A549 (cell line): ENCODE measurements at regions not wholly inside any gene's neighbourhood (a gene's known extent, or its start where the extent isn't known, plus 50 kb on each side); places are given as distances from the start of the nearest gene placed in this dataset.

Experiments
- ATAC-seq, 2 experiments: fragments of 200-7000 bp in 1 of 2; fragments of >200 bp in 1 of 2; cut with Nextera tagmentation in 1 of 2; cut with Tn5 transposase in 1 of 2; 3 replicates each; pipeline versions ENCODE4 v1.8.0 to v1.9.1; 2018 to 2020; ENCODE audit warnings: mild to moderate bottlenecking in 1 of 2, moderate library complexity in 1 of 2
- CTCF ChIA-PET: fragments of 300-600 bp; sonication (Branson Sonifier 250); formaldehyde crosslinking; extraction: SDS; loops from one replicate; lab custom pipeline; 2021; ENCODE audit warnings: antibody characterized with exemption, inconsistent platforms; lab: Yijun Ruan, JAX
- POLR2A ChIA-PET: fragments of 350-600 bp; formaldehyde crosslinking; extraction: SDS; loops from one replicate; lab custom pipeline; 2021; ENCODE audit warnings: antibody characterized with exemption, inconsistent platforms; lab: Yijun Ruan, JAX
- DNase-seq, 2 experiments: peaks; one replicate each; pipeline versions ENCODE4 v3.0.0 to v3.0.0-alpha.2; 2011 to 2016; ENCODE audit warnings: low read depth in 1 of 2, low spot score in 1 of 2
- FAIRE-seq: peaks from 2 replicates; lab custom pipeline; 2011; peaks lifted over from hg19 to GRCh38; lab: Jason Lieb, UNC
- H3K27ac ChIP-seq, 2 experiments: fragments of >200 bp; sonication (Bioruptor Twin); formaldehyde crosslinking; 3 replicates each; pipeline ENCODE4 v1.5.1; 2016 to 2017
- H3K4me1 ChIP-seq: fragments of >200 bp; sonication (Bioruptor Twin); formaldehyde crosslinking; 3 replicates; pipeline ENCODE4 v1.6.1; 2016
- H3K4me2 ChIP-seq: fragments of >200 bp; sonication (Bioruptor Twin); formaldehyde crosslinking; 3 replicates; pipeline ENCODE4 v1.6.1; 2016
- H3K4me3 ChIP-seq: fragments of >200 bp; sonication (Bioruptor Twin); formaldehyde crosslinking; 3 replicates; pipeline ENCODE4 v1.5.1; 2016
- H3K9me3 ChIP-seq: fragments of >200 bp; sonication (Bioruptor Twin); formaldehyde crosslinking; 3 replicates; pipeline ENCODE4 v1.6.1; 2016
- BHLHE40 ChIP-seq: IDR thresholded peaks from 2 replicates; pipeline ENCODE4 v1.6.1; 2012; ENCODE audit warnings: low read depth, low read length, inconsistent platforms
- CBX2 ChIP-seq: fragments of 200-600 bp; sonication (generic); IDR thresholded peaks from 2 replicates; pipeline ENCODE4 v1.6.1; 2016; ENCODE audit warnings: low read depth, mild to moderate bottlenecking, borderline replicate concordance
- CHD2 ChIP-seq: fragments of 150-350 bp; IDR thresholded peaks from 2 replicates; pipeline ENCODE4 v1.6.1; 2014; ENCODE audit warnings: low read length; ENCODE audit not compliant: partially characterized antibody
- CHD4 ChIP-seq: fragments of 200-600 bp; sonication (generic); IDR thresholded peaks from 2 replicates; pipeline ENCODE4 v1.6.1; 2016; ENCODE audit warnings: antibody characterized with exemption, mild to moderate bottlenecking, borderline replicate concordance
- EHMT2 ChIP-seq: fragments of 200-600 bp; sonication (generic); IDR thresholded peaks from 2 replicates; pipeline ENCODE4 v1.6.1; 2016; ENCODE audit warnings: antibody characterized with exemption, low read depth, mild to moderate bottlenecking, moderate library complexity
- EP300 ChIP-seq, 2 experiments: fragments of >200 bp; sonication (Bioruptor Twin); formaldehyde crosslinking; IDR thresholded peaks; 2 replicates in 1 of 2; 3 replicates in 1 of 2; pipeline ENCODE4 v1.6.1; 2016 to 2017
- ESRRA ChIP-seq: fragments of 150-350 bp; IDR thresholded peaks from 2 replicates; pipeline ENCODE4 v1.6.1; 2014; ENCODE audit warnings: mild to moderate bottlenecking, low read length, borderline replicate concordance
- FOSL2 ChIP-seq, 2 experiments: fragments of 450-650 bp in 1 of 2; fragments of >200 bp in 1 of 2; sonication (Bioruptor Twin) in 1 of 2; formaldehyde crosslinking; IDR thresholded peaks; 2 replicates each; pipeline versions ENCODE4 v1.5.0 to v1.6.1; 2016 to 2020; ENCODE audit warnings: mild to moderate bottlenecking in 1 of 2, moderate library complexity in 1 of 2
- HEYL ChIP-seq: fragments of 250-450 bp; sonication (Bioruptor Pico); IDR thresholded peaks from 2 replicates; pipeline ENCODE4 v1.8.0; 2021; ENCODE audit warnings: mild to moderate bottlenecking, moderate library complexity
- HOXA7 ChIP-seq: fragments of 250-450 bp; sonication (Bioruptor Pico); IDR thresholded peaks from 2 replicates; pipeline ENCODE4 v1.5.0; 2020; ENCODE audit warnings: mild to moderate bottlenecking, moderate library complexity
- JUN ChIP-seq, 2 experiments: fragments of >200 bp; sonication (Bioruptor Twin); formaldehyde crosslinking; IDR thresholded peaks; 2 replicates in 1 of 2; 3 replicates in 1 of 2; pipeline ENCODE4 v1.6.1; 2016 to 2017
- JUNB ChIP-seq: fragments of >200 bp; sonication (Bioruptor Twin); formaldehyde crosslinking; IDR thresholded peaks from 2 replicates; pipeline ENCODE4 v1.6.1; 2016
- KDM1A ChIP-seq: fragments of 200-600 bp; sonication (generic); IDR thresholded peaks from 2 replicates; pipeline ENCODE4 v1.6.1; 2016; ENCODE audit warnings: low read depth, mild to moderate bottlenecking
- MAFK ChIP-seq: fragments of 450-650 bp; IDR thresholded peaks from 2 replicates; pipeline ENCODE4 v1.6.1; 2014; ENCODE audit not compliant: partially characterized antibody
- MAX ChIP-seq: IDR thresholded peaks from 2 replicates; pipeline ENCODE4 v1.6.1; 2012
- PHF8 ChIP-seq: fragments of 200-600 bp; sonication (generic); IDR thresholded peaks from 2 replicates; pipeline ENCODE4 v1.6.1; 2016; ENCODE audit warnings: low read depth, mild to moderate bottlenecking, antibody characterized with exemption, moderate library complexity, borderline replicate concordance
- POLR2A ChIP-seq: IDR thresholded peaks from 2 replicates; pipeline ENCODE4 v1.6.1; 2012; ENCODE audit warnings: mild to moderate bottlenecking, low read length
- POLR2AphosphoS2 ChIP-seq: conservative IDR thresholded peaks from 2 replicates; pipeline ENCODE4 v1.6.1; 2012; ENCODE audit warnings: low read length, improper control_type of control experiment, inconsistent platforms
- RARB ChIP-seq: fragments of 250-450 bp; sonication (Bioruptor Pico); IDR thresholded peaks from 2 replicates; pipeline ENCODE4 v1.8.0; 2021; ENCODE audit warnings: mild to moderate bottlenecking, moderate library complexity
- RCOR1 ChIP-seq: fragments of 150-350 bp; IDR thresholded peaks from 2 replicates; pipeline ENCODE4 v1.6.1; 2014; ENCODE audit warnings: antibody characterized with exemption, low read length, low read depth
- RNF2 ChIP-seq: fragments of 200-600 bp; sonication (generic); IDR thresholded peaks from 2 replicates; pipeline ENCODE4 v1.6.1; 2016; ENCODE audit warnings: low read depth, mild to moderate bottlenecking, antibody characterized with exemption, moderate library complexity, borderline replicate concordance
- TFCP2L1 ChIP-seq: fragments of 250-450 bp; sonication (Bioruptor Pico); IDR thresholded peaks from 2 replicates; pipeline ENCODE4 v1.5.0; 2021; ENCODE audit warnings: mild to moderate bottlenecking
- USF2 ChIP-seq: fragments of 450-650 bp; IDR thresholded peaks from 2 replicates; pipeline ENCODE4 v1.6.1; 2014; ENCODE audit warnings: antibody characterized with exemption
- ZC3H11A ChIP-seq: fragments of 450-650 bp; IDR thresholded peaks from 2 replicates; pipeline ENCODE4 v1.6.1; 2014; ENCODE audit warnings: antibody characterized with exemption, mild to moderate bottlenecking
- whole genome bisulfite sequencing: methylation state at CpG from one replicate; pipeline ENCODE4 v1.1.6; 2017; ENCODE audit errors: missing lambda C conversion rate; 5-methylcytosine and 5-hydroxymethylcytosine counted together
- TF ChIP-seq, protein P1 (sequence below): fragments of 150-350 bp; IDR thresholded peaks from 2 replicates; pipeline ENCODE4 v1.6.1; 2014; ENCODE audit warnings: low read depth, mild to moderate bottlenecking, low read length
- TF ChIP-seq, protein P2 (sequence below): fragments of 250-450 bp; sonication (Bioruptor Pico); IDR thresholded peaks from 2 replicates; pipeline ENCODE4 v1.5.0; 2020; ENCODE audit warnings: low read depth, mild to moderate bottlenecking, moderate library complexity

DNA sequence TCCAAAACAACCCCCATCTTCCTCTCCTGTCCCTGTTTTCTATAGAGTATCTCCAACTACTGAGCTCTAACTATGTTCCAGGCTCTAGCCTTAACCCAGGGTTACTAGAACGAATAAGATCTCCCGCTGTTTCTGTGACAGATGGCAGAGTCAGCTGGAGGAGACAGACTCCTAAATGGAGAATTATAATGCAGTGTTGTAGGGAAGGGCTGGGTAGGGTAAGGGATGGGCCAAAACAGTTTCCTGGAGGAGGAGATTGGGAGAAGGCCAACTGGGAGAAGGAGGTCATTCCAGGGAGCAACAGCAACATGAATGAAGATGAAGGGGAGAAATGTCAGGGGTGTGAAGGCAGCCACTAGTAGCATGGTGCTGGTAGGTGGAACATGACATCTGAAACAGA lies 73.4 kb upstream of the ANO4 start:
- no peak for FAIRE-seq
- Histone ChIP-seq H3K4me1 (no peaks in the 10 kb centered on the region), H3K4me3 (no peak overlapping the region)
- DNase-seq: no peak
- TF ChIP-seq, protein P1, sequence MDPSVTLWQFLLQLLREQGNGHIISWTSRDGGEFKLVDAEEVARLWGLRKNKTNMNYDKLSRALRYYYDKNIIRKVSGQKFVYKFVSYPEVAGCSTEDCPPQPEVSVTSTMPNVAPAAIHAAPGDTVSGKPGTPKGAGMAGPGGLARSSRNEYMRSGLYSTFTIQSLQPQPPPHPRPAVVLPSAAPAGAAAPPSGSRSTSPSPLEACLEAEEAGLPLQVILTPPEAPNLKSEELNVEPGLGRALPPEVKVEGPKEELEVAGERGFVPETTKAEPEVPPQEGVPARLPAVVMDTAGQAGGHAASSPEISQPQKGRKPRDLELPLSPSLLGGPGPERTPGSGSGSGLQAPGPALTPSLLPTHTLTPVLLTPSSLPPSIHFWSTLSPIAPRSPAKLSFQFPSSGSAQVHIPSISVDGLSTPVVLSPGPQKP: no peak
- TF ChIP-seq USF2 (no peak), RCOR1 (no peak), KDM1A (no peak), POLR2AphosphoS2 (no peak), ESRRA (no peak), MAX (no peak), PHF8 (no peak), JUN (IDR thresholded peaks at IDR 0.05) (no peak), JUNB (no peak), POLR2A (no peak), FOSL2 (IDR thresholded peaks at IDR 0.05) (no peak), FOSL2 (CRISPR knock-in tag; IDR thresholded peaks at IDR 0.05) (no peak), HEYL (CRISPR knock-in tag) (no peak), CBX2 (no peak), BHLHE40 (no peak), RARB (CRISPR knock-in tag) (no peak), HOXA7 (CRISPR knock-in tag) (no peak), CHD2 (no peak), CHD4 (no peak)
- TF ChIP-seq, protein P2, sequence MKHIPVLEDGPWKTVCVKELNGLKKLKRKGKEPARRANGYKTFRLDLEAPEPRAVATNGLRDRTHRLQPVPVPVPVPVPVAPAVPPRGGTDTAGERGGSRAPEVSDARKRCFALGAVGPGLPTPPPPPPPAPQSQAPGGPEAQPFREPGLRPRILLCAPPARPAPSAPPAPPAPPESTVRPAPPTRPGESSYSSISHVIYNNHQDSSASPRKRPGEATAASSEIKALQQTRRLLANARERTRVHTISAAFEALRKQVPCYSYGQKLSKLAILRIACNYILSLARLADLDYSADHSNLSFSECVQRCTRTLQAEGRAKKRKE: no peak
- TF ChIP-seq, all 56 proteins: peak for 0
- H3K27ac ChIP-seq: no peak overlapping the region
- no peaks in the 10 kb centered on the region for H3K9me3 ChIP-seq
- ChIA-PET CTCF (interaction anchor here (1.4 to 2.2 kb wide), 2 partner anchors 12 to 486 kb away, joined by 3 to 8 read pairs; no protein-coding TSS in a partner anchor), POLR2A (no interaction called here)
- no peak overlapping the region for H3K4me2 ChIP-seq
- no peak for ATAC-seq
- WGBS: 14% methylated on average over 2 of the region's 2 CpGs

DNA sequence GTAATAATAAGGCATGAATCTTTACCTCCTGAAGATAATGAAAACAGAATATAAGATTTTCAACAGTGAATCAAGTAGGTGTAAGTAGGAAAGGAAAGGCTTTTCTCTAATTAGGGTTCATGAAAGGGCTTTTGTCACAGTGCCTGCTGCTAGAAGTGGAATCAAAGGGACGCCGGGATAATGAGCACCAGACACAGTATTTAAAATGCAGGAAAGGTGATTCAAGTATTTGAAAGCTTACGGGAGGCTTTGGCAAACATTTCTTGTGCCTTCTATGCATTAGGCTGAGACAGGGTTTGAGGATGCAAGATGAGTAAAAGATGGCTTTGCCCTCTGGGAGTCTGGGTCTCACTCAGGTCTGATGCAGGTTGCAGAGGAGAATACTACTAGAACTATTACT lies 70.5 kb upstream of the ANO4 start:
- Histone ChIP-seq H3K4me1 (no peaks in the 10 kb centered on the region), H3K9me3 (no peaks in the 10 kb centered on the region), H3K4me3 (no peak overlapping the region), H3K4me2 (no peak overlapping the region), H3K27ac (no peak overlapping the region)
- DNase-seq: no peak
- FAIRE-seq: no peak
- POLR2A ChIA-PET: no interaction called here
- 29% methylated on average over 3 of the region's 3 CpGs for WGBS
- no peak for ATAC-seq
- CTCF ChIA-PET: interaction anchor here (1.3 to 1.9 kb wide), 3 partner anchors 9 to 18 kb away, joined by 3 to 5 read pairs (median 3); no protein-coding TSS in a partner anchor
- TF ChIP-seq TFCP2L1 (CRISPR knock-in tag) (no peak), EP300 (IDR thresholded peaks at IDR 0.05) (no peak), RNF2 (no peak), CBX2 (no peak), EHMT2 (no peak), ZC3H11A (no peak), MAFK (no peak)
- TF ChIP-seq, all 56 proteins: peak for 0
